ENCODE measurements at regions not wholly inside any gene's neighbourhood (a gene's known extent, or its start where the extent isn't known, plus 50 kb on each side); places are given as distances from the start of the nearest gene placed in this dataset.
"Not testable (repeated sequence)": the region's sequence is repeated elsewhere in the genome, so short reads cannot be mapped to it uniquely, and the experiment has no call there.

- TF ChIP-seq POLR2A (IDR thresholded peaks at IDR 0.05; ENCODE audit: low read length) (no peak), GATA1 (IDR thresholded peaks at IDR 0.05; ENCODE audit: low read depth, low read length) (no peak)
- DNase-seq = no peak
These were observed 299.4 kb downstream of the MAN2A1 start for GRCh38 chr5:109989161-109989560.

GRCh38 chr5:109989994-109990722, 300.4 kb downstream of the MAN2A1 start:
- no peak for DNase-seq
- TF ChIP-seq GATA1 (IDR thresholded peaks at IDR 0.05; ENCODE audit: low read depth, low read length) (no peak), POLR2A (IDR thresholded peaks at IDR 0.05; ENCODE audit: low read length) (no peak)

GRCh38 chr5:109990723-109991359, 301.1 kb downstream of the MAN2A1 start:
- TF ChIP-seq GATA1 (IDR thresholded peaks at IDR 0.05; ENCODE audit: low read depth, low read length) = no peak
- no peak for TF ChIP-seq POLR2A (IDR thresholded peaks at IDR 0.05; ENCODE audit: low read length)
- no peak for DNase-seq

- DNase-seq = no peak
These were observed 302.7 kb downstream of the MAN2A1 start for GRCh38 chr5:109992264-109992915.

GRCh38 chr5:109994135-109994534, 304.4 kb downstream of the MAN2A1 start:
- no peak for DNase-seq
- TF ChIP-seq GATA1 (IDR thresholded peaks at IDR 0.05; ENCODE audit: low read depth, low read length) (no peak), POLR2A (IDR thresholded peaks at IDR 0.05; ENCODE audit: low read length) (no peak)

More at GRCh38 chr5:109992264-109992915, 302.7 kb downstream of the MAN2A1 start:
- TF ChIP-seq GATA1 (IDR thresholded peaks at IDR 0.05; ENCODE audit: low read depth, low read length) = no peak
- TF ChIP-seq POLR2A (IDR thresholded peaks at IDR 0.05; ENCODE audit: low read length) = no peak

GRCh38 chr5:109996246-109996645, 306.5 kb downstream of the MAN2A1 start:
- DNase-seq = no peak
- TF ChIP-seq POLR2A (IDR thresholded peaks at IDR 0.05; ENCODE audit: low read length) (no peak), GATA1 (IDR thresholded peaks at IDR 0.05; ENCODE audit: low read depth, low read length) (no peak)

- no peak for TF ChIP-seq GATA1 (IDR thresholded peaks at IDR 0.05; ENCODE audit: low read depth, low read length)
- DNase-seq = no peak
These were observed 307.4 kb downstream of the MAN2A1 start for GRCh38 chr5:109997161-109997560.

GRCh38 chr5:109998208-109998607, 308.5 kb downstream of the MAN2A1 start:
- DNase-seq = no peak
- no peak for TF ChIP-seq POLR2A (IDR thresholded peaks at IDR 0.05; ENCODE audit: low read length)
- TF ChIP-seq GATA1 (IDR thresholded peaks at IDR 0.05; ENCODE audit: low read depth, low read length) = no peak

- DNase-seq = no peak
- no peak for TF ChIP-seq GATA1 (IDR thresholded peaks at IDR 0.05; ENCODE audit: low read depth, low read length)
These were observed 309.0 kb downstream of the MAN2A1 start for GRCh38 chr5:109998726-109999125.

- TF ChIP-seq POLR2A (IDR thresholded peaks at IDR 0.05; ENCODE audit: low read length) = no peak
- no peak for TF ChIP-seq GATA1 (IDR thresholded peaks at IDR 0.05; ENCODE audit: low read depth, low read length)
- no peak for DNase-seq
These were observed 311.9 kb downstream of the MAN2A1 start for GRCh38 chr5:110001648-110002047.

GRCh38 chr5:110002652-110003051, 312.9 kb downstream of the MAN2A1 start:
- TF ChIP-seq POLR2A (IDR thresholded peaks at IDR 0.05; ENCODE audit: low read length) (no peak), GATA1 (IDR thresholded peaks at IDR 0.05; ENCODE audit: low read depth, low read length) (no peak)
- DNase-seq = no peak

- not testable (repeated sequence) for DNase-seq
These were observed 316.3 kb downstream of the MAN2A1 start for GRCh38 chr5:110005907-110006562.

GRCh38 chr5:110007101-110007500, 317.4 kb downstream of the MAN2A1 start:
- no peak for TF ChIP-seq GATA1 (IDR thresholded peaks at IDR 0.05; ENCODE audit: low read depth, low read length)
- TF ChIP-seq POLR2A (IDR thresholded peaks at IDR 0.05; ENCODE audit: low read length) = no peak
- DNase-seq = no peak

- DNase-seq = no peak
- TF ChIP-seq GATA1 (IDR thresholded peaks at IDR 0.05; ENCODE audit: low read depth, low read length) = no peak
These were observed 318.4 kb downstream of the MAN2A1 start for GRCh38 chr5:110008131-110008530.
